Uterus (tissue), 2 donors: ENCODE measurements at regions not wholly inside any gene's neighbourhood (a gene's known extent, or its start where the extent isn't known, plus 50 kb on each side); places are given as distances from the start of the nearest gene placed in this dataset.

Source experiments
- CTCF ChIP-seq, 4 experiments: fragments of 200-600 bp in 2 of 4; fragments of 450-650 bp in 2 of 4; sonication (generic) in 2 of 4; IDR thresholded peaks; one replicate each; pipeline ENCODE4 v1.5.1; 2016 to 2019; ENCODE audit warnings: antibody characterized with exemption in 4 of 4, mild to moderate bottlenecking in 2 of 4, moderate library complexity in 1 of 4
- POLR2A ChIP-seq, 2 donors: fragments of 450-650 bp; IDR thresholded peaks; one replicate each; pipeline ENCODE4 v1.6.1; 2016; ENCODE audit warnings: antibody characterized with exemption in 2 of 2, mild to moderate bottlenecking in 1 of 2, moderate library complexity in 1 of 2

GRCh38 chr10:84848967-84849366 lies 520.6 kb downstream of the CCSER2 start:
- TF ChIP-seq CTCF (IDR thresholded peaks at IDR 0.05) (no peak), POLR2A (IDR thresholded peaks at IDR 0.05) (no peak)
